RWPE2 (cell line): ENCODE measurements at regions not wholly inside any gene's neighbourhood (a gene's known extent, or its start where the extent isn't known, plus 50 kb on each side); places are given as distances from the start of the nearest gene placed in this dataset.
A peak's percentile ranks its signal among the peaks of the same experiment; 100 is the strongest.

ENCODE experiments used
- ATAC-seq: fragments of 200-7000 bp; cut with Tn5 transposase; 3 replicates; pipeline ENCODE4 v1.9.1; 2021; ENCODE audit warnings: low read depth
- DNase-seq: peaks from one replicate; pipeline ENCODE4 v3.0.0-alpha.2; 2020; ENCODE audit warnings: low spot score
- H3K27ac ChIP-seq: fragments of 450-650 bp; 2 replicates; pipeline ENCODE4 v1.5.1; 2017; ENCODE audit warnings: mild to moderate bottlenecking; ENCODE audit not compliant: poor library complexity, severe bottlenecking
- H3K27me3 ChIP-seq: fragments of 250-450 bp; sonication (Bioruptor Pico); 2 replicates; pipeline ENCODE4 v1.5.1; 2021; ENCODE audit warnings: mild to moderate bottlenecking, moderate library complexity; ENCODE audit not compliant: insufficient read depth, poor library complexity, severe bottlenecking
- H3K36me3 ChIP-seq: fragments of 250-450 bp; sonication (Bioruptor Pico); 2 replicates; pipeline ENCODE4 v1.5.1; 2020; ENCODE audit warnings: low read depth, mild to moderate bottlenecking, moderate library complexity
- H3K4me1 ChIP-seq: fragments of 250-450 bp; sonication (Bioruptor Pico); 2 replicates; pipeline ENCODE4 v1.5.1; 2021; ENCODE audit warnings: mild to moderate bottlenecking, moderate library complexity; ENCODE audit not compliant: insufficient read depth, poor library complexity, severe bottlenecking
- H3K4me3 ChIP-seq: fragments of 250-450 bp; sonication (Bioruptor Pico); 2 replicates; pipeline ENCODE4 v1.5.1; 2021; ENCODE audit warnings: mild to moderate bottlenecking, moderate library complexity; ENCODE audit not compliant: severe bottlenecking
- H3K9me3 ChIP-seq: fragments of 250-450 bp; sonication (Bioruptor Pico); 2 replicates; pipeline ENCODE4 v1.5.1; 2021; ENCODE audit warnings: mild to moderate bottlenecking, moderate library complexity; ENCODE audit not compliant: severe bottlenecking
- CTCF ChIP-seq: fragments of 450-650 bp; IDR thresholded peaks from one replicate; pipeline ENCODE4 v1.5.1; 2017; ENCODE audit warnings: mild to moderate bottlenecking, moderate library complexity; ENCODE audit not compliant: poor library complexity, severe bottlenecking

GRCh38 chr2:22991844-22992243 is 393.1 kb upstream of the KLHL29 start:
- Histone ChIP-seq H3K4me1 (peaks cover 19% of the 10 kb centered on the region), H3K27ac (peak overlapping the region; percentile 90), H3K36me3 (no peaks in the 10 kb centered on the region), H3K27me3 (no peaks in the 10 kb centered on the region), H3K9me3 (no peaks in the 10 kb centered on the region), H3K4me3 (no peak overlapping the region)
- DNase-seq (no peak), ATAC-seq (no peak)
- TF ChIP-seq CTCF = peak; percentile 24

DNA sequence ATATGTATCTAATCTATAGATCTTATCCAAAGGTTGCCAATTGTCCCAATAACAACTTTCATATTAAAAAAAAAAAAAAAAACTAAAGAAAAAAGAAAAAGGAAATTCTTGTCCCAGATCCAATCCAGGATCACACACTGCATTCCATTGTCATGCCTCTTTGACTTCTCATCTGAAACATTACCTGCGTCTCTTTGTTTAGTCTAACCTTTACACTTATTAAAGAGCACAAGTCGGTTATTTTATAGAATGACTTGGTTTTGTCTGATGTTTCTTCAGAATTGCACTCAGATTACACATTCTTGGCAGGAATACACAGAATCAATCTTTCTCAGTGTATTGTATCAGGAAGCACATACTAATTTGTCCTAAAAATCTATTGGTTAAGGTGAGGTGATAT is 392.5 kb upstream of the KLHL29 start:
- no peak for TF ChIP-seq CTCF
- Histone ChIP-seq H3K27ac (peak overlapping the region; percentile 90), H3K36me3 (no peaks in the 10 kb centered on the region), H3K4me3 (no peak overlapping the region), H3K9me3 (no peaks in the 10 kb centered on the region), H3K4me1 (peaks cover 24% of the 10 kb centered on the region), H3K27me3 (no peaks in the 10 kb centered on the region)
- DNase-seq (no peak), ATAC-seq (peak; percentile 96)

DNA sequence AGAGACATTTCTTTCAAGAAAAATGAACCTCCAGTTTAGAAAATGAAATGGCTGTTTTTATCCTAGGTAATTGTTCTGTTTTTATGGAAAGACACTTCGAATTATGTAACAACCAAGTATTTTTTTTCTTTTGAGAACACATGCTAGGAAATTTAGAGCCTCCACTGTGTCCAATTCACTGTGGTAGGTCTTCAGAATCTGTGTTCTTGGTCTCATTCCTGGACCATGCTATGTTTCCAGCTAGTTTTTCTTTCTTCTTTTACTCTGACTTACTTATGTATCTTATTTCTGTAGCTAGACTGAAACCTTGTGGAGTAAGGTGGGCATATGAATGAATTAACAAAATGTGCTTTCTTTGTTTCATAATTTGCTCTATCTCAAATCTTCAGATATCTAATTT is 391.7 kb upstream of the KLHL29 start:
- Histone ChIP-seq H3K27me3 (no peaks in the 10 kb centered on the region), H3K27ac (peak overlapping the region; percentile 90), H3K4me3 (no peak overlapping the region), H3K36me3 (no peaks in the 10 kb centered on the region), H3K4me1 (peaks cover 32% of the 10 kb centered on the region), H3K9me3 (no peaks in the 10 kb centered on the region)
- ATAC-seq = no peak
- DNase-seq = no peak
- no peak for TF ChIP-seq CTCF

DNA sequence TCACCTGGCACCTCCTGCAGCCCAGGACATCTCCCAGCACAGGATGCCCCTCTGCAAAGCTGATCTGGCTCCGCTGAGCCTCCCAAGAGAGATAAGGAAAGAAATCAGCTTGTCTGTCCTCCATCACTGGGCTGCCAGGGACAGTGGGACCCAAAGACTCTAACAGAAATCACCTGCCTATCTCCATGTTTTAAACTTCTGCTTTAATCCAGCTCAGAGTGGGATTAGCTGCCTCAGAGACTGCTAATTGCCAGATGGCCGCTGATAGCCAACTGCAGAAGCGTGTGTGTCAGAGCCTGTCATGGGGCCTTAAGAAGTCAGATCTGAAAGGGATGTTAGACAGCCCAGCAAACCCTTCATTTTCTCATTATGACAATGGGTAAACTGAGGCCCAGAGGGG is 389.4 kb upstream of the KLHL29 start:
- H3K4me1 ChIP-seq = peaks cover 36% of the 10 kb centered on the region
- no peak overlapping the region for H3K4me3 ChIP-seq
- no peak overlapping the region for H3K27ac ChIP-seq
- no peaks in the 10 kb centered on the region for H3K27me3 ChIP-seq
- TF ChIP-seq CTCF = no peak
- DNase-seq (no peak), ATAC-seq (no peak)
- H3K9me3 ChIP-seq = no peaks in the 10 kb centered on the region
- no peaks in the 10 kb centered on the region for H3K36me3 ChIP-seq

DNA sequence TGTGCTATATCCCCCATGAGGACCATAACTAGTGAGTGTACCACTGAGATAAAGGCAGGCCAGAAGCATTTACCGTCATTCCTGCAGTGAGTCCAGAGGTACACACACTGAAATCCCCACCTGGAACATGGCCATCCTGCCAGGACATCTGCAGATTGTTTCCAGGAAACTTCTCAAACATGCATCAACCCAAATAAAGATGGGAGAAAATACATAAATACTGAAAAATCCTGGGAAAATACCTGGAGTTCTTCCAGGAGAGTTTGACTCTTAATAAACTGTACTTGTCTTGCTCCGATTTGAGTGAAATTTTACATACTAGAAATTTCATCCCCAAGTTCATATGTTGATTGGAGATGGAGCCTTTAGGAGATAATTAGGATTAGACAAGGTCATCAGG is 388.1 kb upstream of the KLHL29 start:
- no peak overlapping the region for H3K27ac ChIP-seq
- no peak for DNase-seq
- H3K4me3 ChIP-seq = no peak overlapping the region
- no peaks in the 10 kb centered on the region for H3K36me3 ChIP-seq
- ATAC-seq = no peak
- no peak for TF ChIP-seq CTCF
- H3K27me3 ChIP-seq = no peaks in the 10 kb centered on the region
- H3K4me1 ChIP-seq = peaks cover 32% of the 10 kb centered on the region
- H3K9me3 ChIP-seq = no peaks in the 10 kb centered on the region
